Thyroid gland (tissue), 4 donors: ENCODE measurements at regions not wholly inside any gene's neighbourhood (a gene's known extent, or its start where the extent isn't known, plus 50 kb on each side); places are given as distances from the start of the nearest gene placed in this dataset.

Experiments
- CTCF ChIP-seq, 6 experiments: fragments of 200-600 bp in 3 of 6; fragments of 450-650 bp in 3 of 6; sonication (generic) in 3 of 6; IDR thresholded peaks; one replicate each; pipeline ENCODE4 v1.5.1; 2016 to 2019; ENCODE audit warnings: antibody characterized with exemption in 6 of 6, mild to moderate bottlenecking in 2 of 6, inconsistent platforms in 1 of 6, moderate library complexity in 1 of 6
- POLR2A ChIP-seq, 2 donors: fragments of 450-650 bp; IDR thresholded peaks; one replicate each; pipeline ENCODE4 v1.6.1; 2017; ENCODE audit warnings: antibody characterized with exemption in 2 of 2, mild to moderate bottlenecking in 2 of 2, moderate library complexity in 1 of 2

- no peak for TF ChIP-seq CTCF (IDR thresholded peaks at IDR 0.05)
- TF ChIP-seq POLR2A (IDR thresholded peaks at IDR 0.05) = no peak
These were observed 843.7 kb upstream of the CHORDC1 start for GRCh38 chr11:91066456-91067047.
